ENCODE measurements at regions not wholly inside any gene's neighbourhood (a gene's known extent, or its start where the extent isn't known, plus 50 kb on each side); places are given as distances from the start of the nearest gene placed in this dataset.

GRCh38 chr5:163161512-163161911 is 275.9 kb upstream of the CCNG1 start:
- no peak overlapping the region for H3K4me3 ChIP-seq
- FAIRE-seq (no peak), ATAC-seq (no peak), DNase-seq (ENCODE audit: low read depth in 1 of 2, low spot score in 1 of 2) (no peak)
- CTCF ChIA-PET, result no interaction called here
- H3K9me3 ChIP-seq, result no peaks in the 10 kb centered on the region
- H3K4me1 ChIP-seq, result no peaks in the 10 kb centered on the region
- H3K4me2 ChIP-seq, result no peak overlapping the region
- no peak for TF ChIP-seq ESRRA (IDR thresholded peaks at IDR 0.05; ENCODE audit: borderline replicate concordance, low read length)
- no peak for TF ChIP-seq NR3C1 (IDR thresholded peaks at IDR 0.05)
- no peak for TF ChIP-seq BHLHE40 (IDR thresholded peaks at IDR 0.05; ENCODE audit: low read depth, low read length)
- no peak for TF ChIP-seq TFCP2L1 (CRISPR knock-in tag; IDR thresholded peaks at IDR 0.05)
- no peak for TF ChIP-seq HDAC2 (IDR thresholded peaks at IDR 0.05)
- TF ChIP-seq SREBF2 (IDR thresholded peaks at IDR 0.05), result no peak
- POLR2A ChIA-PET, result no interaction called here
- H3K27ac ChIP-seq, result no peak overlapping the region

- WGBS (ENCODE audit: missing lambda C conversion rate), result 2% methylated on average over 3 of the region's 3 CpGs
- ChIA-PET CTCF (no interaction called here), POLR2A (no interaction called here)
- Histone ChIP-seq H3K27ac (no peak overlapping the region), H3K4me1 (no peaks in the 10 kb centered on the region), H3K9me3 (no peaks in the 10 kb centered on the region), H3K4me2 (no peak overlapping the region), H3K4me3 (no peak overlapping the region)
- TF ChIP-seq RNF2 (IDR thresholded peaks at IDR 0.05; ENCODE audit: borderline replicate concordance, low read depth) (no peak), FOXS1 (CRISPR knock-in tag; IDR thresholded peaks at IDR 0.05) (no peak), POLR2AphosphoS2 (conservative IDR thresholded peaks at IDR 0.05; ENCODE audit: low read length) (no peak), HDAC2 (IDR thresholded peaks at IDR 0.05) (no peak), ESRRA (IDR thresholded peaks at IDR 0.05; ENCODE audit: borderline replicate concordance, low read length) (no peak), HOXA7 (CRISPR knock-in tag; IDR thresholded peaks at IDR 0.05) (no peak), EHF (CRISPR knock-in tag; IDR thresholded peaks at IDR 0.05) (no peak), PHF8 (IDR thresholded peaks at IDR 0.05; ENCODE audit: borderline replicate concordance, low read depth) (no peak), CEBPB (IDR thresholded peaks at IDR 0.05) (no peak), NPAS2 (CRISPR knock-in tag; IDR thresholded peaks at IDR 0.05; ENCODE audit: borderline replicate concordance) (no peak), E2F6 (IDR thresholded peaks at IDR 0.05; ENCODE audit: borderline replicate concordance, low read depth) (no peak), CHD2 (IDR thresholded peaks at IDR 0.05; ENCODE audit: low read length, partially characterized antibody) (no peak), NR3C1 (IDR thresholded peaks at IDR 0.05) (no peak), FOSL2 (IDR thresholded peaks at IDR 0.05) (no peak), FOSL2 (CRISPR knock-in tag; IDR thresholded peaks at IDR 0.05) (no peak), RFX5 (IDR thresholded peaks at IDR 0.05) (no peak)
- FAIRE-seq (no peak), DNase-seq (ENCODE audit: low read depth in 1 of 2, low spot score in 1 of 2) (no peak), ATAC-seq (no peak)
These were observed 274.8 kb upstream of the CCNG1 start for GRCh38 chr5:163162645-163163044.

GRCh38 chr5:163163858-163164257 is 273.5 kb upstream of the CCNG1 start:
- no peak for FAIRE-seq
- TF ChIP-seq USF2 (IDR thresholded peaks at IDR 0.05) (no peak), CEBPB (IDR thresholded peaks at IDR 0.05) (no peak), BHLHE40 (IDR thresholded peaks at IDR 0.05; ENCODE audit: low read depth, low read length) (no peak), NR3C1 (IDR thresholded peaks at IDR 0.05) (no peak), MAX (IDR thresholded peaks at IDR 0.05) (no peak), HES2 (IDR thresholded peaks at IDR 0.05) (no peak), ESRRA (IDR thresholded peaks at IDR 0.05; ENCODE audit: borderline replicate concordance, low read length) (no peak), JUNB (IDR thresholded peaks at IDR 0.05) (no peak), HEYL (CRISPR knock-in tag; IDR thresholded peaks at IDR 0.05) (no peak), RCOR1 (IDR thresholded peaks at IDR 0.05; ENCODE audit: low read depth, low read length) (no peak), GATA3 (IDR thresholded peaks at IDR 0.05; ENCODE audit: borderline replicate concordance) (no peak), ATOH8 (CRISPR knock-in tag; IDR thresholded peaks at IDR 0.05; ENCODE audit: low read depth) (no peak), MAZ (IDR thresholded peaks at IDR 0.05; ENCODE audit: borderline replicate concordance, low read depth, low read length) (no peak), HMGXB4 (CRISPR knock-in tag; IDR thresholded peaks at IDR 0.05; ENCODE audit: borderline replicate concordance) (no peak), ELK1 (IDR thresholded peaks at IDR 0.05; ENCODE audit: low read depth, low read length) (no peak), FOXS1 (CRISPR knock-in tag; IDR thresholded peaks at IDR 0.05) (no peak), PHF8 (IDR thresholded peaks at IDR 0.05; ENCODE audit: borderline replicate concordance, low read depth) (no peak), ZSCAN20 (CRISPR knock-in tag; IDR thresholded peaks at IDR 0.05) (no peak), SREBF2 (IDR thresholded peaks at IDR 0.05) (no peak)
- WGBS (ENCODE audit: missing lambda C conversion rate), result 0% methylated on average over 2 of the region's 2 CpGs
- Histone ChIP-seq H3K4me2 (no peak overlapping the region), H3K4me3 (no peak overlapping the region), H3K4me1 (no peaks in the 10 kb centered on the region), H3K27ac (no peak overlapping the region), H3K9me3 (no peaks in the 10 kb centered on the region)
- CTCF ChIA-PET, result no interaction called here
- ATAC-seq, result no peak
- no peak for DNase-seq (ENCODE audit: low read depth in 1 of 2, low spot score in 1 of 2)
- POLR2A ChIA-PET, result no interaction called here
